Ovary (tissue), 3 donors: ENCODE measurements at regions not wholly inside any gene's neighbourhood (a gene's known extent, or its start where the extent isn't known, plus 50 kb on each side); places are given as distances from the start of the nearest gene placed in this dataset.

Source experiments
- EP300 ChIP-seq: sonication (generic); formaldehyde crosslinking; IDR thresholded peaks from one replicate; pipeline ENCODE4 v1.6.1; 2017; ENCODE audit warnings: antibody characterized with exemption
- POLR2A ChIP-seq: fragments of 450-650 bp; IDR thresholded peaks from one replicate; pipeline ENCODE4 v1.6.1; 2017; ENCODE audit warnings: antibody characterized with exemption, mild to moderate bottlenecking, moderate library complexity
- TF ChIP-seq, protein P1 (sequence below), 3 donors: fragments of 450-650 bp in 2 of 3; fragments of 200-600 bp in 1 of 3; IDR thresholded peaks; one replicate each; pipeline versions ENCODE4 v1.5.1 to v1.8.0; 2016 to 2022; ENCODE audit warnings: antibody characterized with exemption in 3 of 3, mild to moderate bottlenecking in 1 of 3
- donor health status: DM: no; HTN: no; CAD: no.

DNA sequence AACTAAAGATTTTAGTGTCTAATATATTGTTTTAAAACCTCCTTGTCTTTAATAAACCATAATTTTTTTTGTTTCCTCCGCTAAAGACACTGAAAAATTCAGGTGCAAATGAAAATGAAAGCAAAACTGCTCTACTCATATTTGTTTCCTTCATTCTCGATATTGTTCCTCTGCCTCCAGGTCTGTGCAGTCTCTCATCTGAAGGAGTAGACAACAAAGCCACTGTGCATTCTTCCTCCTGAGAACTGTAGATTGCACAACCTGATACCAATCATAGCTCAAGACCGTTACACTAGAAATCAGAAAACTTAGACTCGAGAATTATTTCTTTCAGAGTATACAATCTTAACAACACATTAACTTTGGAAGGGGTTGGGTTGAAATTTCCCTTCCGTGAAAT lies 373.1 kb upstream of the CXADR start:
- TF ChIP-seq, protein P1, sequence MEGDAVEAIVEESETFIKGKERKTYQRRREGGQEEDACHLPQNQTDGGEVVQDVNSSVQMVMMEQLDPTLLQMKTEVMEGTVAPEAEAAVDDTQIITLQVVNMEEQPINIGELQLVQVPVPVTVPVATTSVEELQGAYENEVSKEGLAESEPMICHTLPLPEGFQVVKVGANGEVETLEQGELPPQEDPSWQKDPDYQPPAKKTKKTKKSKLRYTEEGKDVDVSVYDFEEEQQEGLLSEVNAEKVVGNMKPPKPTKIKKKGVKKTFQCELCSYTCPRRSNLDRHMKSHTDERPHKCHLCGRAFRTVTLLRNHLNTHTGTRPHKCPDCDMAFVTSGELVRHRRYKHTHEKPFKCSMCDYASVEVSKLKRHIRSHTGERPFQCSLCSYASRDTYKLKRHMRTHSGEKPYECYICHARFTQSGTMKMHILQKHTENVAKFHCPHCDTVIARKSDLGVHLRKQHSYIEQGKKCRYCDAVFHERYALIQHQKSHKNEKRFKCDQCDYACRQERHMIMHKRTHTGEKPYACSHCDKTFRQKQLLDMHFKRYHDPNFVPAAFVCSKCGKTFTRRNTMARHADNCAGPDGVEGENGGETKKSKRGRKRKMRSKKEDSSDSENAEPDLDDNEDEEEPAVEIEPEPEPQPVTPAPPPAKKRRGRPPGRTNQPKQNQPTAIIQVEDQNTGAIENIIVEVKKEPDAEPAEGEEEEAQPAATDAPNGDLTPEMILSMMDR (IDR thresholded peaks at IDR 0.05) = no peak
- TF ChIP-seq POLR2A = no peak
- no peak for TF ChIP-seq EP300
